Endothelial cell of umbilical vein (primary cell): ENCODE measurements at regions not wholly inside any gene's neighbourhood (a gene's known extent, or its start where the extent isn't known, plus 50 kb on each side); places are given as distances from the start of the nearest gene placed in this dataset.

Source experiments
- BruUV-seq: library from RNA; stranded (reverse); fragments of 400-500 nt; replicated peaks from 2 replicates; lab custom pipeline; 2021; lab: Mats Ljungman, UMichigan
- CTCF ChIA-PET: fragments of 300-600, 350-600 bp; sonication (Branson Sonifier 250); formaldehyde crosslinking; loops from one replicate; lab custom pipeline; 2021; ENCODE audit warnings: antibody characterized with exemption, inconsistent platforms; lab: Charles Lee
- POLR2A ChIA-PET: fragments of 300-600, 350-600 bp; sonication (Branson Sonifier 250); formaldehyde crosslinking; loops from one replicate; lab custom pipeline; 2021; ENCODE audit warnings: antibody characterized with exemption, inconsistent platforms; lab: Charles Lee
- DNase-seq: peaks from one replicate; pipeline ENCODE4 v3.0.0-alpha.2; 2011; ENCODE audit warnings: low read depth, low spot score
- FAIRE-seq: peaks from 2 replicates; lab custom pipeline; 2011; peaks lifted over from hg19 to GRCh38; lab: Jason Lieb, UNC
- H2AFZ ChIP-seq: 2 replicates; pipeline ENCODE4 v1.6.0; 2012; ENCODE audit warnings: low read depth, low read length, control low read depth, inconsistent platforms
- H3K27ac ChIP-seq: 2 replicates; pipeline ENCODE4 v1.5.1; 2011; ENCODE audit warnings: low read depth, mild to moderate bottlenecking, control low read depth, low read length, moderate library complexity; ENCODE audit not compliant: insufficient read depth
- H3K27me3 ChIP-seq, 2 experiments: 2 replicates each; pipeline versions ENCODE4 v1.6.0 to v1.6.1; 2011; ENCODE audit warnings: low read length in 2 of 2, mixed read lengths in 1 of 2; ENCODE audit not compliant: control insufficient read depth in 2 of 2, insufficient read depth in 2 of 2
- H3K36me3 ChIP-seq, 2 experiments: 2 replicates in 1 of 2; 3 replicates in 1 of 2; pipeline ENCODE4 v1.5.1; 2011; ENCODE audit warnings: low read length in 2 of 2, mild to moderate bottlenecking in 1 of 2, moderate library complexity in 1 of 2; ENCODE audit not compliant: control insufficient read depth in 2 of 2, insufficient read depth in 2 of 2; ENCODE audit errors: extremely low read depth in 1 of 2
- H3K4me1 ChIP-seq: 3 replicates; pipeline ENCODE4 v1.5.1; 2011; ENCODE audit warnings: mild to moderate bottlenecking, low read length; ENCODE audit not compliant: control insufficient read depth, insufficient read depth; ENCODE audit errors: extremely low read depth
- H3K4me2 ChIP-seq: 2 replicates; pipeline ENCODE4 v1.6.1; 2011; ENCODE audit warnings: low read length, control low read depth, mixed read lengths; ENCODE audit not compliant: insufficient read depth
- H3K4me3 ChIP-seq, 3 experiments: fragments of 200-600 bp in 1 of 3; sonication (generic), shearing (Covaris generic) in 1 of 3; replicated peaks in 1 of 3; 2 replicates each; pipeline ENCODE4 v1.5.1; 2011 to 2016; ENCODE audit warnings: control low read depth in 3 of 3, low read length in 3 of 3, mild to moderate bottlenecking in 2 of 3, inconsistent platforms in 1 of 3, low read depth in 1 of 3, moderate library complexity in 1 of 3; ENCODE audit not compliant: insufficient read depth in 1 of 3
- H3K79me2 ChIP-seq: 2 replicates; pipeline ENCODE4 v1.6.0; 2012; ENCODE audit warnings: low read length, inconsistent platforms; ENCODE audit not compliant: control insufficient read depth, insufficient read depth
- H3K9ac ChIP-seq: replicated peaks from 2 replicates; pipeline ENCODE3; 2011; ENCODE audit warnings: low read length, control low read depth; ENCODE audit not compliant: insufficient read depth; ENCODE audit errors: extremely low read depth
- H3K9me1 ChIP-seq: replicated peaks from 3 replicates; pipeline ENCODE4 v1.6.0; 2011; ENCODE audit warnings: mild to moderate bottlenecking, low read length; ENCODE audit not compliant: control insufficient read depth, insufficient read depth; ENCODE audit errors: extremely low read depth
- H3K9me3 ChIP-seq: replicated peaks from 2 replicates; pipeline ENCODE4 v1.5.1; 2012; ENCODE audit warnings: low read length, inconsistent platforms; ENCODE audit not compliant: control insufficient read depth, insufficient read depth
- H4K20me1 ChIP-seq: replicated peaks from 2 replicates; pipeline ENCODE3; 2011; ENCODE audit warnings: mild to moderate bottlenecking, low read length; ENCODE audit not compliant: control insufficient read depth, insufficient read depth; ENCODE audit errors: extremely low read depth
- CTCF ChIP-seq, 2 donors: IDR thresholded peaks; 1 replicate in 1 of 2; 2 replicates in 1 of 2; pipeline ENCODE4 v1.5.1; 2011; ENCODE audit warnings: low read length in 2 of 2, mild to moderate bottlenecking in 2 of 2, moderate library complexity in 2 of 2, control low read depth in 1 of 2, inconsistent platforms in 1 of 2, low read depth in 1 of 2; ENCODE audit not compliant: insufficient read depth in 1 of 2; ENCODE audit errors: extremely low read depth in 1 of 2
- EZH2 ChIP-seq: IDR thresholded peaks from 2 replicates; pipeline ENCODE4 v1.6.1; 2012; ENCODE audit warnings: borderline replicate concordance, low read depth, mild to moderate bottlenecking, moderate library complexity, low read length, inconsistent platforms; ENCODE audit not compliant: severe bottlenecking
- FOS ChIP-seq: IDR thresholded peaks from 2 replicates; pipeline ENCODE4 v1.6.1; 2011; ENCODE audit warnings: mild to moderate bottlenecking, low read length, moderate library complexity, borderline replicate concordance; ENCODE audit not compliant: insufficient read depth
- GATA2 ChIP-seq: IDR thresholded peaks from 2 replicates; pipeline ENCODE4 v1.7.0; 2011; ENCODE audit warnings: low read depth, mild to moderate bottlenecking, moderate library complexity, mixed read lengths, low read length; ENCODE audit not compliant: insufficient read length, insufficient read depth
- JUN ChIP-seq: IDR thresholded peaks from 2 replicates; pipeline ENCODE4 v1.6.1; 2011; ENCODE audit warnings: borderline replicate concordance, low read depth; ENCODE audit not compliant: insufficient read length, insufficient read depth
- MAX ChIP-seq: IDR thresholded peaks from 2 replicates; pipeline ENCODE4 v1.6.1; 2011; ENCODE audit not compliant: insufficient read depth, insufficient read length
- MYC ChIP-seq: IDR thresholded peaks from one replicate; pipeline ENCODE4 v1.6.1; 2011; ENCODE audit warnings: mild to moderate bottlenecking, low read depth, low read length
- POLR2A ChIP-seq: IDR thresholded peaks from 2 replicates; pipeline ENCODE4 v1.6.1; 2012; ENCODE audit warnings: low read depth, mild to moderate bottlenecking, control low read depth, low read length
- dilution Hi-C: fragments of 300-500 bp; cut with MboI; formaldehyde crosslinking; loops from one replicate; pipeline ENCODE4 v1.15.0; 2019; ENCODE audit warnings: low sequenced_read_pairs; ENCODE audit not compliant: extremely low pct_ligation_motif_present
- intact Hi-C: fragments of 100-400 bp; cut with micrococcal nuclease; formaldehyde crosslinking; loops from one replicate; pipeline ENCODE4 v1.10.0; 2022

- Histone ChIP-seq H3K36me3 (no peaks in the 10 kb centered on the region), H2AFZ (no peak overlapping the region), H4K20me1 (no peaks in the 10 kb centered on the region), H3K79me2 (no peaks in the 10 kb centered on the region), H3K27me3 (peaks cover 5 to 7% of the 10 kb centered on the region in 2 experiments), H3K4me3 (no peak overlapping the region), H3K27ac (no peak overlapping the region), H3K9ac (no peak overlapping the region), H3K4me2 (no peak overlapping the region), H3K9me3 (no peaks in the 10 kb centered on the region), H3K4me1 (no peaks in the 10 kb centered on the region), H3K9me1 (no peaks in the 10 kb centered on the region)
- DNase-seq (no peak), FAIRE-seq (no peak)
- ChIA-PET CTCF (no interaction called here), POLR2A (no interaction called here)
- intact Hi-C loops: no loop called here
- dilution Hi-C loops: no loop called here
- no peak for TF ChIP-seq FOS
- TF ChIP-seq CTCF (IDR thresholded peaks at IDR 0.05; ENCODE audit: extremely low read depth in 1 of 2, insufficient read depth in 1 of 2, low read depth in 1 of 2, low read length in 2 of 2): no peak
- no peak for TF ChIP-seq EZH2
- TF ChIP-seq POLR2A: no peak
- no peak for TF ChIP-seq MYC
- no peak for TF ChIP-seq GATA2
- no peak for TF ChIP-seq JUN
- TF ChIP-seq MAX: no peak
- no TSS peak for BruUV-seq
Measured at GRCh38 chr14:76305268-76305826, 70.6 kb upstream of the ESRRB start.
